C4-2B (cell line): ENCODE measurements at regions not wholly inside any gene's neighbourhood (a gene's known extent, or its start where the extent isn't known, plus 50 kb on each side); places are given as distances from the start of the nearest gene placed in this dataset.

Experiments
- ZFX ChIP-seq: fragments of 450-650 bp; IDR thresholded peaks from 2 replicates; pipeline ENCODE4 v1.6.1; 2017
- TF ChIP-seq, protein P1 (sequence below): fragments of 450-650 bp; conservative IDR thresholded peaks from 2 replicates; pipeline ENCODE4 v1.5.1; 2017; ENCODE audit warnings: mild to moderate bottlenecking

DNA sequence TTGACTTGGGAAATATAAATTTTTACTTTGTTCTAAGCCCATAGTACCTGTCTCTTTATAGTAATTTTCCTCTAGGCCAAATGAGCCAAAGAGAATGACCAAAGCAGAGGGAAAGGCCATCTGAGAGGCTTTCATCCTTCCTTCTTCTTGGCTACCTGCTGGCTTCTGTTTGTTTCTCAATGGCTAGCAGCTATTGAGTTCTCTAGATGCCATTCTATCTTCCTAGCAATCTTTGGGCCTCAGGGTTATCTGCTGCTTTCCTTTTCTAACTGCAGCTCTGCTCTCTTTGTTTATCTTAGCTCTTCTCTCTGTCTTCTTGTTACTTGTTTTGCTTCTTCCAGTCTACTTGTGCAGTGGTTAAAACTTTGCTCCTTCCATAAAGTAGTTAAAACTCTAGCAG is 601.1 kb upstream of the NRXN1 start:
- TF ChIP-seq, protein P1, sequence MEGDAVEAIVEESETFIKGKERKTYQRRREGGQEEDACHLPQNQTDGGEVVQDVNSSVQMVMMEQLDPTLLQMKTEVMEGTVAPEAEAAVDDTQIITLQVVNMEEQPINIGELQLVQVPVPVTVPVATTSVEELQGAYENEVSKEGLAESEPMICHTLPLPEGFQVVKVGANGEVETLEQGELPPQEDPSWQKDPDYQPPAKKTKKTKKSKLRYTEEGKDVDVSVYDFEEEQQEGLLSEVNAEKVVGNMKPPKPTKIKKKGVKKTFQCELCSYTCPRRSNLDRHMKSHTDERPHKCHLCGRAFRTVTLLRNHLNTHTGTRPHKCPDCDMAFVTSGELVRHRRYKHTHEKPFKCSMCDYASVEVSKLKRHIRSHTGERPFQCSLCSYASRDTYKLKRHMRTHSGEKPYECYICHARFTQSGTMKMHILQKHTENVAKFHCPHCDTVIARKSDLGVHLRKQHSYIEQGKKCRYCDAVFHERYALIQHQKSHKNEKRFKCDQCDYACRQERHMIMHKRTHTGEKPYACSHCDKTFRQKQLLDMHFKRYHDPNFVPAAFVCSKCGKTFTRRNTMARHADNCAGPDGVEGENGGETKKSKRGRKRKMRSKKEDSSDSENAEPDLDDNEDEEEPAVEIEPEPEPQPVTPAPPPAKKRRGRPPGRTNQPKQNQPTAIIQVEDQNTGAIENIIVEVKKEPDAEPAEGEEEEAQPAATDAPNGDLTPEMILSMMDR = no peak
- TF ChIP-seq ZFX = no peak
